Skin of body (tissue), 1 donor: ENCODE measurements at regions not wholly inside any gene's neighbourhood (a gene's known extent, or its start where the extent isn't known, plus 50 kb on each side); places are given as distances from the start of the nearest gene placed in this dataset.

Experiments used
- DNase-seq: peaks from one replicate; lab custom pipeline; 2025; lab: John Stamatoyannopoulos, UW

- no peak for DNase-seq
Observed at GRCh38 chr19:28489126-28489660, 723.8 kb downstream of the UQCRFS1 start.

DNA sequence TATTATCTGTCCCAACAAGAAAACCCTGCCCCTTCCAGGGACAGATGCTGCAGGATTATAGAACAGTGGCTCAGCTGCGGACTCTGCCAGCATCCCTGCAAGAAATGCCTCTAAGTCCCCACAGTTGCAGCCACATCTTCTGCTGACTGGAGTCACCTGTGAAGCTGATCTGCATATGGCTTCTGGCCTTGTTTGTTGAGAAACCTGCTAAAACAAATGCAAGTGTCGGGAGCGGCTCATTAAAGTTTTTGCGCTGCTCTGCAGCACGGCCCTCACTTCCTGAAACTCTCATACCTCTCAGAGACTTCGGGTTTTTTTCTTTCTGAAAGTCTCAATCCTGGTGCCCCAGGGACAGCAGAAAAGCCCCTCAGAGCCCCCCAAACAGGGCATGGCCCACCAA lies 725.0 kb downstream of the UQCRFS1 start:
- DNase-seq: no peak

- no peak for DNase-seq
Observed at GRCh38 chr19:28486926-28487325, 726.0 kb downstream of the UQCRFS1 start.

DNA sequence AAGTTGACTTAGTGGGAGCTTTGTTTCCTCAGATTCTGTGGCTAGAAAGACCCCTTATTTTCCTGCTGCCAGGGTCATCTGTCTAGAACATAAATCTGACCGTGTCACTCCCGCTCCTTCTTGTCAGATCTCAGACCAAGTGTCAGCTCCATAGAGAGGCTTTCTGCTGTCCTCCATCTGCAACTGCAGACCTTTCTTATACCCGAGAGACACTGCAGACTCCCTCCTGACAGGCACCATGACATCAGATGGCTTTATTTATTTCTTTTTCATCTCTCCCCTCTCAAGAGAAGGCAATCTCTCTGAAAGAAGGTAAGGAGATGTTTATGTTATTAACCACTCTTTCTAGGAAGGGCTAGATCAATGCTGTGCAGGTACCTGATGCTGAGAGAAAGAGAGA lies 726.5 kb downstream of the UQCRFS1 start:
- no peak for DNase-seq

DNA sequence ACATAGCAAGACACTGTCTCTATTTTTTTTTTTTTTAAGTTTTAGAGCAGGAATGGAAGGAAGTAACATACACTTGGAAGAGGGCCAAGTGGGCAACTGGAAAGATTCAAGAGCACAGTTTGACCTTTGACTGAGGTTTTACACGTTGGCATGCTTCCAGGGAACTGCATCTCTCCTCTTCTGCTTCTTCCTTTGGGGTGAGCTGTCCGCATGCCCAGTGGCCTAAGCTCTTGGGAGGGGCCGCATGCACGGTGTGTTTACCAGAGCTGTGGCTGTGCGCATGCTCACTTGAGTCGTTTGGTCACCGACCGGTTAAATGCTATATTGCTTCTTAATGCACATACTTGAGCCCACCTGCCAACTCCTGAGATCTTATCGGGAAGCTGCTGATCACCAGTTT lies 727.7 kb downstream of the UQCRFS1 start:
- DNase-seq: no peak

- DNase-seq: no peak
Observed at GRCh38 chr19:28483197-28483596, 729.8 kb downstream of the UQCRFS1 start.

- no peak for DNase-seq
Observed at GRCh38 chr19:28482221-28482620, 730.7 kb downstream of the UQCRFS1 start.

- no peak for DNase-seq
Observed at GRCh38 chr19:28481674-28482073, 731.3 kb downstream of the UQCRFS1 start.

DNA sequence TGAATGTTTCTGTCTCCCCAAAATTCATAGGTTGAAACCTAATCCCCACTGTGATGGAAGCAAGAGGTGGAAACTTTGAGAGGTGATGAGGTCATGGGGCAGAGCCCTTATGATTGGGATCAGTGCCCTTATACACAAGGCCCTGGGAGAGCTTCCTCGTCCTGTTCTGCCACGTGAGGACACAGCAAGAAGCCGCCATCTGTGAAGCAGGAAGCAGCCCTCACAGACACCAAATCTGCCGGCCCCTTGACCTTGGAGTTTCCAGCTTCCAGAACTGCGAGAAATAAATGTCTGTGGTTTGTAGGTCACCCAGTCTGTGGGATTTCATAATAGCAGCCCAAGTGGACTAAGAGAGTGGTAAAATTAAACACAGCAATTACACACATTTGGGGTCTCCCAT lies 737.4 kb downstream of the UQCRFS1 start:
- DNase-seq: no peak

GRCh38 chr19:28472843-28473242 lies 740.1 kb downstream of the UQCRFS1 start:
- no peak for DNase-seq

DNA sequence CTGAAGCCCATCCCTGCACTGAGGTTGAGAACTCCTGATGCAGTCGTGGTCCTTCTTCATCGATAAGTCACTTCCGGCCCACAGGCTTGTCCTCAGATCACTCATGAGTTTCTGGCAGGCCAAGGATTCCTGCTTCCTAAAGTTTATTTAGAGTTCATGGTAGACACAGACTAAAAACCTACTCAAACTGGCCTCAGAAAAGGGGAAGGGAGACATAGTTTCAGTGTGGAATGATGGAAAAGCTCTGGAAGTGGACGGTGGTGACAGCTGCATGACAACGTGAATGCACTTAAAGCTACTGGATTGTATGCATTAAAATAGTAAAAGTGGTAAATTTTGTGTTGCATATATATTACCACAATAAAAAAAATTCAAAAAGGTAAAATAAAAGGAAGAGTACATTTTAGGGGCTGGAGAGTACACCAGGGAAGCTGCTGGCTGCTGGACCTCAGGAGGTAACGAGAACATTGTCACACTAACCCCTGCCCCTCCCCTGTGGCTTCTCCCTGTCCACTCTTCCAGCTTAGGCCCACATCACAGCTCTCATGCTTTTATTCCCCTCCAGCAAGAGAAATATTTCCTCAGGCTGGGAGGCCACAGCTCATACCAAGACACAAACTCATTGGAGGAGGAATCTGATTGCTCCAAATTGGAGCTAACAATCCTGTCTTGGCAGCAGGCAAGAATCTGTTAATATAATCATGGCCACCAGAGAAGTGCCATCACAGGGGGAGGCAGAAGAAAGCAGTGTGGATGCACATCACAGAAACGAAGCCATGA lies 741.0 kb downstream of the UQCRFS1 start:
- no peak for DNase-seq

DNA sequence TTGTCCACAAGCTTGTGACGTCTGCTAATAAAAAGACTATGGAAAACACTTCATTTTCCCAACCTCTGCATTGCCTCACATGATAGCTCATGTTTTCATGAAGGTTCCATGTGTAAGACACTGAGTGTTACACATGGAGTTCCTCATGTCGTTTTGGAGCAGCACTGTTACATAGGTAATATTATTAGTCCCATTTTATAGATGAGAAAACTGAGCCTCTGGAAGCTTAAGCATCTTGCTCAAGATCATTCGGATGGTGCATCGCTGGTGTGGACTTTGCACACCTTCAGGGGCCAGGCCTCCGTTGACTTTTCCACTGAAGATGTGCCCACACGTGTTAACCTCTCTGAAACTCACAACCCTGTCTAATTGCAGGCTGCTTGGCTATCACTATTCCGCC lies 743.4 kb downstream of the UQCRFS1 start:
- no peak for DNase-seq

- DNase-seq: no peak
Observed at GRCh38 chr19:28468701-28469459, 744.1 kb downstream of the UQCRFS1 start.

GRCh38 chr19:28466107-28467045 lies 746.6 kb downstream of the UQCRFS1 start:
- DNase-seq: no peak

DNA sequence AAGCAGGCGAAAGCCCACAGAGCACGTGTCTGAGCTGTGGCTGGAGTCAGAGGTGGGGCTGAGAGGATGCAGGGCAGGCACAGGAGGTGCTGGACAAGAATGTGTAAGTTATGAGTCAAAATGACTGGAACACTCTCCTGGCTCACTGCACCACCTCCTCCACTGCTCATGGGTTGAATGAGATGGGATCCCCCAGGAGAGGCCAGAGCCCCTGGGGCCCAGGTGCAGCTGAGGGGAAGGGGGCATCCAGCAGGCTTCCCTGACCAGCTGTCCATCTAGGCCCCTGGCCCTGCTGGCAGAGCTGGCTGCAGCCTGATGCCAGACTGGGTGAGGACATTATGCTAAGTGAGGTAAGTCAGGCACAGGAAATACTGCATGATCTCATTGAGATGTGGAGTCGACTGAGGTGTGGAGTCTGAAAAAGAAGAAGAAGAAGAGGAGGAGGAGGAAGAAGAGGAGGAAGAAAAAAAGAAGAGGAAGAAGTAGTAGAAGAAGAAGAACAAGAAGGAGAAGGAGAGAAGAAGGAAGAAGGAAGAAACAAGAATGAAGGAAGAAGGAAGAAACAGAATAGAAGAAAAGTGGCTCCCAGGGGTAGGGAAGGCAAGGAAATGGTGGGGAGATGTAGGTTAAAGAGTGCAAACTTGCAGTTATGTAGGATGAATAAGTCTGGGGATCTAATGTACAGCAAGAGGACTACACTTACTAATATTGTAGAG lies 747.4 kb downstream of the UQCRFS1 start:
- no peak for DNase-seq

- no peak for DNase-seq
Observed at GRCh38 chr19:28463493-28464053, 749.4 kb downstream of the UQCRFS1 start.

DNA sequence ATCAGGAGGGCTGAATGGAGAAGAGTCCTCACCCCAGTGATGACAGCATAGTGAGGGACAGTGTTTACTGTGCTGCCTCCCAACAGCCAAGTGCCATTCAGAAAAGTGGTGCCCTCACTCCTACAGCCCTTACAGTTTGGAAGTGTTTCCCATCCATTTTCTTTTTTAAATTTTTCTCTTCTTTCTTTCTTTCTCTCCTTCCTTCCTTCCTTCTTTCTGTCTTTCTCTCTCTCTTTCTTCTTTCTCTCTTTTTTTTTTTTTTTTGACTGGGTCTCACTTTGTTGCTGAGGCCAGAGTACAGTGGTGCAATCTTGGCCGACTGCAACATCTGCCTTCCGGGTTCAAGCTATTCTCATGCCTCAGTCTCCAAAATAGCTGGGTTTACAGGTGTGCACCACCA lies 755.3 kb downstream of the UQCRFS1 start:
- DNase-seq: no peak

GRCh38 chr19:28456708-28457320 lies 756.1 kb downstream of the UQCRFS1 start:
- no peak for DNase-seq

DNA sequence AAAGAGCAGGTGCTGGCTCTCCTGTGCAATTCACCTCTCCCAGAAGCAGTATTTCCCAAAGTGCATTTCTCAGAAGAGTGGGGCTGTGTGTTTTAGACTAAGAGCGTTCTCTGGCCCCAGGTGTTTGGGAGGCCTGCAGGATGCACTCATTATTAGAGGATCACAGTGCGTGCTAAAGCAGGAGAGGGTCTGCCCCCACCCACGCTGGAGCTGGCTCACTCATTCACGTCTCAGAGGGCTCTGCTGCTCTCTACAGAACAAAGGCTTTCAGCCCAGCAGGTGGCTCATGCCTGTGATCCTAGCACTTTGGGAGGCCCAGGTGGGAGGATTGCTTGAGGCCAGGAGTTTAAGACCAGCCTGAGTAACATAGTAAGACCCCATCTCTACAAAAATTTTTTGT lies 756.7 kb downstream of the UQCRFS1 start:
- DNase-seq: no peak

DNA sequence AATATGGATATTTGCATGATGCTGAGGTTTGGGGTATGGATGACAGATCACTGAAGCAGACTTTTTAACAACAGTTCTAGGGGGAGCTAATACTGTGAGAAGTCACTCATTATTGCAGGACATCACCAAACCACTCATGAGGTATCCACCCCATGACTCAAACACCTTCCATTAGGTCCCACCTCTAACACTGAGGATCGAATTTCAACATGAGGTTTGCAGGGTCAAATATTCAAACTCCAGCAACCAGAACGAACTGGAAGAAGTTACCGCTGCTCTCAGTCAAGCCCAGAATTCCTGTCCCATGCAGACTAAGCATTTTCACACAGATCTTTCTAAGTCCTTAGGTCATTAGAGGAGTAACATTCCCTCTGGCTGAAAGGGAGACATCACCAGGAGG lies 758.9 kb downstream of the UQCRFS1 start:
- DNase-seq: no peak
